ENCODE measurements at regions not wholly inside any gene's neighbourhood (a gene's known extent, or its start where the extent isn't known, plus 50 kb on each side); places are given as distances from the start of the nearest gene placed in this dataset.

GRCh38 chr20:51309128-51309527 is 233.4 kb downstream of the NFATC2 start:
- in situ Hi-C loops (cut with HindIII; ENCODE audit: low sequenced_read_pairs) = no loop called here
- DNase-seq (ENCODE audit: low read depth) = no peak
- no peak for TF ChIP-seq CTCF (IDR thresholded peaks at IDR 0.05; ENCODE audit: low read depth, low read length, missing control alignments)
- no peak overlapping the region for H3K4me3 ChIP-seq (ENCODE audit: low read depth, low read length)

GRCh38 chr20:51306521-51307358 is 235.8 kb downstream of the NFATC2 start:
- TF ChIP-seq CTCF (IDR thresholded peaks at IDR 0.05; ENCODE audit: low read depth, low read length, missing control alignments) = peak; percentile 86
- H3K4me3 ChIP-seq (ENCODE audit: low read depth, low read length) = no peak overlapping the region
- in situ Hi-C loops (cut with HindIII; ENCODE audit: low sequenced_read_pairs) = no loop called here
- DNase-seq (ENCODE audit: low read depth) = peak; percentile 47

GRCh38 chr20:51306081-51306480 is 236.4 kb downstream of the NFATC2 start:
- H3K4me3 ChIP-seq (ENCODE audit: low read depth, low read length) = no peak overlapping the region
- no peak for TF ChIP-seq CTCF (IDR thresholded peaks at IDR 0.05; ENCODE audit: low read depth, low read length, missing control alignments)
- in situ Hi-C loops (cut with HindIII; ENCODE audit: low sequenced_read_pairs) = no loop called here
- DNase-seq (ENCODE audit: low read depth) = no peak

GRCh38 chr20:51305316-51306052 is 237.0 kb downstream of the NFATC2 start:
- no peak overlapping the region for H3K4me3 ChIP-seq (ENCODE audit: low read depth, low read length)
- DNase-seq (ENCODE audit: low read depth) = no peak
- no peak for TF ChIP-seq CTCF (IDR thresholded peaks at IDR 0.05; ENCODE audit: low read depth, low read length, missing control alignments)
- in situ Hi-C loops (cut with HindIII; ENCODE audit: low sequenced_read_pairs) = no loop called here

DNA sequence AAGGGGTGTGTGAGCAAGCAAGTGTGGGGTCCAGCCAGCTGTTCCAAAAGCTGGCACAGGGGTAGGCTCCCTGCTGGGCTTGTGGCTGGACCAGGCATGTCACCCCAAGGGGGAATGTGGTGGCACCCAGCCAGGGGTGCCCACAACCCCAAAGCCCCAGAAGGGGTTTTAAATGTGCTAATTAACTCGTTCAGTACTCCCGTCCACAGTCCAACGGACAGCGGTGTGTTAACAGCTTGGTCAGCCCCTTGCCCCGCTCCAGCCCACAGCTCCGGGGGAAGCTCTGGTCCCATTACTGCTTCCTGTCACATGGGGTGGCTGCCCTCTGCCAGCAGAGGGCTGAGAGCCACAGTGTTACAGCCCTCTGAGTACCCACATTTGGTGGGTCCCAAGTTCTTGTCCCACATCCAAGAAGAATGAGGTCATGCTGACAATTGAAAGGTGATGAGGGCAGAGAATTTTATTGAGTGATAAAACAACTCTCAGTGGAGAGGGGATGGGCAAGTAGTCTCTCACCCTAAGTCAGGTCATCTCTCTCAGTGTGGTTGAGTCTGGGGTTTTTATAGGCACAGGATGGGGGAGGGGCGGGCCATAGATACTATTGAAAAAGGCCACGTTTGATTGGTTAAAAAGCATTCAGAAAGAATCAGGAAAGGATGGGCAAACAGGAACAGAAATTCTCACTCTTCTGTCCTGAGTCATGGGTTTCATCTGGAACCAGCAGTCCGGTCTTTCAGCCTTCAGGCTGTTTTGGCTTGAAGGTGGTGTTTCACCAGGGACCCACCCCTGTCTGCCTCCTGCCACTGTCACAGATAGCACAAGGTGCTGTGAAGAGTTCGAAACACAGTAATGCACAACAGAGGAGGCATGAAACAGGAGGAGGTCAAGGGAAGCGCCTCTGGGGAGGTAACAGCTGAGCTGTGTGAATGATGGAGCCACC is 238.5 kb downstream of the NFATC2 start:
- no peak for DNase-seq (ENCODE audit: low read depth)
- in situ Hi-C loops (cut with HindIII; ENCODE audit: low sequenced_read_pairs) = no loop called here
- TF ChIP-seq CTCF (IDR thresholded peaks at IDR 0.05; ENCODE audit: low read depth, low read length, missing control alignments) = no peak
- H3K4me3 ChIP-seq (ENCODE audit: low read depth, low read length) = no peak overlapping the region

- no peak overlapping the region for H3K4me3 ChIP-seq (ENCODE audit: low read depth, low read length)
- TF ChIP-seq CTCF (IDR thresholded peaks at IDR 0.05; ENCODE audit: low read depth, low read length, missing control alignments) = no peak
- in situ Hi-C loops (cut with HindIII; ENCODE audit: low sequenced_read_pairs) = no loop called here
- no peak for DNase-seq (ENCODE audit: low read depth)
Observed at GRCh38 chr20:51301026-51301425, 241.5 kb downstream of the NFATC2 start.

Data from astrocyte of the cerebellum (primary cell).